IPS DF 4.7 (cell line): ENCODE measurements at regions not wholly inside any gene's neighbourhood (a gene's known extent, or its start where the extent isn't known, plus 50 kb on each side); places are given as distances from the start of the nearest gene placed in this dataset.
"Not testable (repeated sequence)": the region's sequence is repeated elsewhere in the genome, so short reads cannot be mapped to it uniquely, and the experiment has no call there.

Experiments used
- DNase-seq: peaks from one replicate; pipeline ENCODE4 v3.0.0-alpha.2; 2013; ENCODE audit warnings: low spot score; ENCODE audit errors: extremely low read depth

GRCh38 chr9:103068753-103069152 is 73.6 kb downstream of the CYLC2 start:
- DNase-seq = no peak

GRCh38 chr9:103078581-103078980 is 83.4 kb downstream of the CYLC2 start:
- DNase-seq = no peak

GRCh38 chr9:103082494-103082893 is 87.4 kb downstream of the CYLC2 start:
- no peak for DNase-seq

GRCh38 chr9:103089357-103089756 is 94.2 kb downstream of the CYLC2 start:
- DNase-seq = no peak

- no peak for DNase-seq
These were observed 109.0 kb downstream of the CYLC2 start for GRCh38 chr9:103104101-103104500.

GRCh38 chr9:103116246-103116645 is 121.1 kb downstream of the CYLC2 start:
- DNase-seq = no peak

- no peak for DNase-seq
These were observed 131.4 kb downstream of the CYLC2 start for GRCh38 chr9:103126494-103126893.

- no peak for DNase-seq
These were observed 144.8 kb downstream of the CYLC2 start for GRCh38 chr9:103139891-103140290.

- no peak for DNase-seq
These were observed 157.3 kb downstream of the CYLC2 start for GRCh38 chr9:103152473-103152872.

GRCh38 chr9:103167530-103167929 is 172.4 kb downstream of the CYLC2 start:
- no peak for DNase-seq

GRCh38 chr9:103168254-103168653 is 173.1 kb downstream of the CYLC2 start:
- no peak for DNase-seq

- no peak for DNase-seq
These were observed 174.7 kb downstream of the CYLC2 start for GRCh38 chr9:103169798-103170197.

GRCh38 chr9:103183701-103184171 is 188.6 kb downstream of the CYLC2 start:
- no peak for DNase-seq

- no peak for DNase-seq
These were observed 191.8 kb downstream of the CYLC2 start for GRCh38 chr9:103186959-103187358.

- DNase-seq = no peak
These were observed 193.7 kb downstream of the CYLC2 start for GRCh38 chr9:103188781-103189350.

- DNase-seq = no peak
These were observed 198.9 kb downstream of the CYLC2 start for GRCh38 chr9:103193992-103194391.

- no peak for DNase-seq
These were observed 208.0 kb downstream of the CYLC2 start for GRCh38 chr9:103203172-103203571.

- DNase-seq = not testable (repeated sequence)
These were observed 210.9 kb downstream of the CYLC2 start for GRCh38 chr9:103205881-103206585.

GRCh38 chr9:103210607-103211006 is 215.5 kb downstream of the CYLC2 start:
- DNase-seq = no peak

GRCh38 chr9:103215197-103215596 is 220.1 kb downstream of the CYLC2 start:
- no peak for DNase-seq

- no peak for DNase-seq
These were observed 230.8 kb downstream of the CYLC2 start for GRCh38 chr9:103225702-103226646.

- no peak for DNase-seq
These were observed 231.5 kb downstream of the CYLC2 start for GRCh38 chr9:103226647-103227013.
